Activated T-cell treated with anti-CD3 and anti-CD28 coated beads, Interleukin-2, amount 50 U/mL, for 72 hours (primary cell): ENCODE measurements at regions not wholly inside any gene's neighbourhood (a gene's known extent, or its start where the extent isn't known, plus 50 kb on each side); places are given as distances from the start of the nearest gene placed in this dataset.
A peak's percentile ranks its signal among the peaks of the same experiment; 100 is the strongest.
"Not testable (repeated sequence)": the region's sequence is repeated elsewhere in the genome, so short reads cannot be mapped to it uniquely, and the experiment has no call there.

ENCODE experiments used
- ATAC-seq, 2 donors: fragments of 150-1000 bp; cut with Tn5 transposase; replicated peaks in 1 of 2; 2 replicates each; pipeline ENCODE4 v1.10.0; 2021; ENCODE audit warnings: moderate library complexity in 2 of 2, mild to moderate bottlenecking in 1 of 2
- DNase-seq, 2 donors: peaks; one replicate each; pipeline ENCODE4 v3.0.0; 2021 to 2022; ENCODE audit warnings: mixed read lengths in 1 of 2
- H3K27ac Mint-ChIP-seq: one replicate; pipeline ENCODE4 v1.8.0; 2022; ENCODE audit warnings: mild to moderate bottlenecking, moderate library complexity, mixed read lengths
- H3K27me3 Mint-ChIP-seq: one replicate; pipeline ENCODE4 v1.8.0; 2022; ENCODE audit warnings: low read depth, mixed read lengths
- H3K36me3 Mint-ChIP-seq, 2 donors: one replicate each; pipeline ENCODE4 v1.8.0; 2022; ENCODE audit warnings: mixed read lengths in 2 of 2, mild to moderate bottlenecking in 1 of 2; ENCODE audit not compliant: insufficient read depth in 2 of 2
- H3K4me1 Mint-ChIP-seq: one replicate; pipeline ENCODE4 v1.8.0; 2022; ENCODE audit warnings: low read depth, mixed read lengths
- H3K4me3 Mint-ChIP-seq, 2 donors: one replicate each; pipeline ENCODE4 v1.8.0; 2022; ENCODE audit warnings: mild to moderate bottlenecking in 2 of 2, mixed read lengths in 2 of 2, moderate library complexity in 2 of 2
- H3K9me3 Mint-ChIP-seq, 2 donors: one replicate each; pipeline ENCODE4 v1.8.0; 2022; ENCODE audit warnings: mixed read lengths in 2 of 2

DNA sequence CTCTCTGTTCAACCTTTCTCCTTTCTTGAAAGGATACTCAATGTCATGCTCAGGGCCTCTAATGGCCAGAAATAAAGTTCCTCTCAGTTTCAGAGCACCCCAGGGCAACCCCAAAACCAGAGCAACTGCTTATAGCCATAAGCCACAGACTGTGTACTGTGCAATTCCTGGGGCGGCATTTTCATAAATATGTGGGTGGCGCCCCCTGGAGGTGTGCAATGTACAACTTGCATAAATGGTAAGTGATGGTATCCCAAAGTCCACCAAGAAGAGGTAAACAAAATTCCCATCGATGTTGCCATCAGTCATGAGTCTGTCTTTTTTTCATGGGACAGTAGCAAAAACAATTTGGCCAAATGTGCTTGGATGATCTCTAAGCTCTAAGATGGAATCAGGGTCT, 108.4 kb upstream of the ROPN1B start:
- H3K4me1 Mint-ChIP-seq, H3K27ac Mint-ChIP-seq, H3K9me3 Mint-ChIP-seq, H3K4me3 Mint-ChIP-seq, H3K36me3 Mint-ChIP-seq, H3K27me3 Mint-ChIP-seq, ATAC-seq: not testable (repeated sequence)
- peak in 1 of 2 donors; percentile 3 for DNase-seq

- H3K36me3 Mint-ChIP-seq, ATAC-seq, H3K4me1 Mint-ChIP-seq, H3K4me3 Mint-ChIP-seq, DNase-seq, H3K27me3 Mint-ChIP-seq, H3K27ac Mint-ChIP-seq, H3K9me3 Mint-ChIP-seq: not testable (repeated sequence)
Measured at GRCh38 chr3:125862841-125863254, 106.1 kb upstream of the ROPN1B start.

- not testable (repeated sequence) for H3K4me3 Mint-ChIP-seq, ATAC-seq, H3K36me3 Mint-ChIP-seq, H3K4me1 Mint-ChIP-seq, H3K27me3 Mint-ChIP-seq, DNase-seq, H3K27ac Mint-ChIP-seq, H3K9me3 Mint-ChIP-seq
Measured at GRCh38 chr3:125864532-125864931, 104.4 kb upstream of the ROPN1B start.

- DNase-seq, H3K4me3 Mint-ChIP-seq, H3K4me1 Mint-ChIP-seq, ATAC-seq, H3K36me3 Mint-ChIP-seq, H3K9me3 Mint-ChIP-seq, H3K27ac Mint-ChIP-seq, H3K27me3 Mint-ChIP-seq: not testable (repeated sequence)
Measured at GRCh38 chr3:125886006-125886405, 83.0 kb upstream of the ROPN1B start.

DNA sequence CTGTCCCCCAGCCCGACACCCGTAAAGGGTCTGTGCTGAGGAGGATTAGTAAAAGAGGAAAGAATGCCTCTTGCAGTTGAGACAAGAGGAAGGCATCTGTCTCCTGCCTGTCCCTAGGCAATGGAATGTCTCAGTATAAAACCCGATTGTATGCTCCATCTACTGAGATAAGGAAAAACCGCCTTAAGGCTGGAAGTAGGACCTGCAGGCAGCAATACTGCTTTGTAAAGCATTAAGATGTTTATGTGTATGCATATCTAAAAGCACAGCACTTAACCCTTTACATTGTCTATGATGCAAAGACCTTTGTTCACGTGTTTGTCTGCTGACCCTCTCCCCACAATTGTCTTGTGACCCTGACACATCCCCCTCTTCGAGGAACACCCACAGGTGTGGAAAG, 69.8 kb upstream of the ROPN1B start:
- not testable (repeated sequence) for H3K4me1 Mint-ChIP-seq, ATAC-seq, H3K4me3 Mint-ChIP-seq, H3K36me3 Mint-ChIP-seq, H3K9me3 Mint-ChIP-seq, H3K27me3 Mint-ChIP-seq, H3K27ac Mint-ChIP-seq, DNase-seq

- H3K36me3 Mint-ChIP-seq, H3K9me3 Mint-ChIP-seq, ATAC-seq, H3K27ac Mint-ChIP-seq, H3K4me3 Mint-ChIP-seq, H3K4me1 Mint-ChIP-seq, H3K27me3 Mint-ChIP-seq, DNase-seq: not testable (repeated sequence)
Measured at GRCh38 chr3:125901473-125901872, 67.5 kb upstream of the ROPN1B start.

DNA sequence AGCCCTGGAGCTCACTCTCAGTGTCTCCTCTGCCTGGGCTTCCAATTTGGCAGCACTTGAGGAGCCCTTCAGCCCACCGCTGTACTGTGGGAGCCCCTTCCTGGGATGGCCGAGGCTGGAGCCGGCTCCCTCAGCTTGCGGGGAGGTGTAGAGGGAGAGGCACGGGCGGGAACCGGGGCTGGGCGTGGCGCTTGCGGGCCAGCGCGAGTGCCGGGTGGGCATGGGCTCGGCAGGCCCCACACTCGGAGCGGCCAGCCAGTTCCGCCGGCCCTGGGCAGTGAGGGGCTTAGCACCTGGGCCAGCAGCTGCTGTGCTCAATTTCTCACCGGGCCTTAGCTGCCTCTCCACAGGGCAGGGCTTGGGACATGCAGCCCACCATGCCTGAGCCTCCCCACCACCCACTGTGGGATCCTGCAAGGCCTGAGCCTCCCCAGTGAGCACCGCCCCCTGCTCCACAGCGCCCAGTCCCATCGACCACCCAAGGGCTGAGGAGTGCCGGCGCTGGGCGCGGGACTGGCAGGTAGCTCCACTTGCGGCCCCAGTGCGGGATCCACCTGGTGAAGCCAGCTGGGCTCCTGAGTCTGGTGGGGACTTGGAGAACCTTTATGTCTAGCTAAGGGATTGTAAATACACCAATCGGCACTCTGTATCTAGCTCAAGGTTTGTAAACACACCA, 65.1 kb upstream of the ROPN1B start:
- H3K4me1 Mint-ChIP-seq, H3K27me3 Mint-ChIP-seq, H3K9me3 Mint-ChIP-seq, DNase-seq, H3K27ac Mint-ChIP-seq, ATAC-seq, H3K36me3 Mint-ChIP-seq, H3K4me3 Mint-ChIP-seq: not testable (repeated sequence)

DNA sequence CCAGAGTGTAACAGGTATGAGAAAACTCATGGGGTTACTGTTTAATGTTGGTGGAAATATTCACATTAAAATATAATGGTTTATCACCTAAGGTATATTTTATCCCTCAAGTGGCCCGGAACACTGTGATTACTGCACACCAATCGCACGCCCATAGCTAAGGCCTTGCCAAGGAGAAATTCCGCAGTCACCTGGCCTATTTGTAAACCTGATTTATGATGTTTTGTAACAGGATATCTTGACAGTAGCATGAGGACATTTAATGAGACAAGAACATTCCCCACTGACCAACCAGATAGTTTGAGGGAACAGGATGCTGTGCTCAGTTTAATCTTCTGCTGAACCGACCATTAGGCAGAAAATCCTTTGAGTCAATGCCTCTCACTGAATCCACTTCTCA, 61.7 kb upstream of the ROPN1B start:
- H3K36me3 Mint-ChIP-seq, H3K27me3 Mint-ChIP-seq, H3K4me1 Mint-ChIP-seq, ATAC-seq, H3K4me3 Mint-ChIP-seq, H3K9me3 Mint-ChIP-seq, H3K27ac Mint-ChIP-seq, DNase-seq: not testable (repeated sequence)

DNA sequence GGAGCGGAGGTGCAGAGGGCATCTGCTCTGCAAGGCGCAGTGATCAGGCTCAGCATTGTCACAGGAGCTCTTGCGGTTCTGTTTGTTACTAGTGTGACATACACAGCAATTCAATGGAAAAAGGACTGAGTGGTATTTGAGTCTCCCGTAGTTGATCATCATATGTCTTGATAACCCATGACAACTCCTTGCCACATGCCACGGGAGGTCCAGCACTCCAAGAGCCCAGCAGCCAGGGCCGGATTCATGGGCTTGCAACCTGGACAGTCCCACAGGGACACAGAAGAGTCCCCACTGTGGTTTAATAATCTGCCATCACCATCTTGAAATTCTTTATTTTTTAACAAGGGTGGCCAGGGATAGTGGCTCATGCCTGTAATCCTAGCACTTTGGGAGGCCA, 58.1 kb upstream of the ROPN1B start:
- H3K27ac Mint-ChIP-seq, H3K4me3 Mint-ChIP-seq, ATAC-seq: not testable (repeated sequence)

GRCh38 chr3:125914608-125915436, 54.2 kb upstream of the ROPN1B start:
- Mint-ChIP-seq H3K4me3 (peak overlapping the region; percentile 77 to 95), H3K4me1 (peaks cover 32% of the 10 kb centered on the region), H3K27ac (peak overlapping the region; percentile 57)
- not testable (repeated sequence) for DNase-seq, H3K9me3 Mint-ChIP-seq, H3K27me3 Mint-ChIP-seq, ATAC-seq, H3K36me3 Mint-ChIP-seq

More for the DNA sequence above, 58.1 kb upstream of the ROPN1B start:
- H3K27me3 Mint-ChIP-seq, DNase-seq, H3K4me1 Mint-ChIP-seq, H3K36me3 Mint-ChIP-seq, H3K9me3 Mint-ChIP-seq: not testable (repeated sequence)

GRCh38 chr3:125915437-125915787, 53.6 kb upstream of the ROPN1B start:
- Mint-ChIP-seq H3K4me1 (peaks cover 32% of the 10 kb centered on the region), H3K4me3 (peak overlapping the region; percentile 77 to 95)
- ATAC-seq, H3K9me3 Mint-ChIP-seq, H3K27ac Mint-ChIP-seq, H3K36me3 Mint-ChIP-seq, H3K27me3 Mint-ChIP-seq, DNase-seq: not testable (repeated sequence)

DNA sequence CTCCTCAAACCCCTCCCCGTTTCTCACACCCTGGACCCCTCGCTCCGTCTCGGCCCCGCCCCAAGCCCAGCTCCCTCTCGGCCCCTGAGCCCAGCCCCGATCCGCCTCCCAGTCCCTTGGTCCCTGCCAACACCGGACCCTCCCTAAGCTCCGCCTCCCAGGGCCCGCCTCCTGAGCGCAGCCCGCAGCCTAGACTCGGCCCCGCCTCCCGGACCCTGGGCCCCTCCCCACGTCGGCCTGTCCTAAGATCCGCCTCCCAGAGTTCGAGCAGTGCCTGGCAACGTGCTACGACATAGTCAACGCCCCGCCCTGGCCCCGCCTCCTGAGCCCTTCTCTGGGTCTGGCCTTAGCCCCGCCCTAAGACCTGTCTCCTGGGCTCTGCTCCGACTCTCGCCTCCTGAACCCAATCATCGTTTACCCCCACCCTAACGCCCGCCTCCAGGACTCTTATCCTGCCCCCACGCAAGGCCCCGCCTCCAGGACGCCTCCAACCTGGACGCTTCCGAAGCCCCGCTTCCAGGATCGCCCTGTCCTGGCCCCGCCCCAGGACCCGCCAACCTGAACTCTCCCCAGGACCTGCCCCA, 53.1 kb upstream of the ROPN1B start:
- not testable (repeated sequence) for H3K36me3 Mint-ChIP-seq, H3K27me3 Mint-ChIP-seq, H3K9me3 Mint-ChIP-seq
- Mint-ChIP-seq H3K27ac (peak overlapping the region; percentile 73), H3K4me1 (peaks cover 32% of the 10 kb centered on the region), H3K4me3 (peak overlapping the region; percentile 77 to 95)
- DNase-seq (peak; percentile 100), ATAC-seq (peak; percentile 75 to 77)

DNA sequence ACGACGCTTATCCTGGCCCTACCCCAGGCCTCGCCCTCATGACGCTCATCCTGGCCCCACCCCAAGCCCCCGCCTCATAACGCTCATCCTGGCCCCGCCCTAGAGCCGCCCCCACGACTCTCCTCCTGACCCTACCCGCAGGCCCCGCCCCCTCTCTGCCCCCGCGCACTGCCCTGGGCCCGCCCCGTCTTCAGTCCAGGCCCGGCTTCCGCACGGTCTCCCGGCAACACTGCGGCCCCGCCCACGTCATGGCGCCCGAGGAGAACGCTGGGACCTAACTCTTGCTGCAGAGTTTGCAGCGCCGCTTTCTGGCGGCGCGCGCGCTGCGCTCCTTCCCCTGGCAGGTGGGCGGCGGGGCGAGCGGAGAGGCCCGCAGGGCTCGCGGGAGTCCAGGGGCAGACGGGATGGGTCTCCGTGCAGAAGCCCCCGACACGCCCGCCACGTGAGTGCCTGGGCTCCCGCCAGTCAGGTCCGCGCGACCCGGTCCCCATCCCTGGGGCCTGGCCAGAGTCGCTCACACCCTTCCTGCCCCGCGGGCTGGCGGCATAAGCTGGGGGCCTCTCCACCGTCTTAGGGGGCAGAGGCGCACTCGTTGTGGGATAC, 52.5 kb upstream of the ROPN1B start:
- Mint-ChIP-seq H3K36me3 (no peaks in the 10 kb centered on the region), H3K27ac (peak overlapping the region; percentile 73), H3K4me1 (peaks cover 32% of the 10 kb centered on the region), H3K9me3 (no peaks in the 10 kb centered on the region), H3K4me3 (peak overlapping the region; percentile 77 to 95), H3K27me3 (no peaks in the 10 kb centered on the region)
- peak; percentile 93 to 95 for ATAC-seq
- peak; percentile 96 to 97 for DNase-seq
